HG03520 (cell line): ENCODE measurements at regions not wholly inside any gene's neighbourhood (a gene's known extent, or its start where the extent isn't known, plus 50 kb on each side); places are given as distances from the start of the nearest gene placed in this dataset.

Experiments used
- ATAC-seq: cut with Tn5 transposase; IDR thresholded peaks from one replicate; pipeline ENCODE4 v1.9.1; 2021; ENCODE audit warnings: mild to moderate bottlenecking, moderate library complexity; ENCODE audit not compliant: unreplicated experiment

DNA sequence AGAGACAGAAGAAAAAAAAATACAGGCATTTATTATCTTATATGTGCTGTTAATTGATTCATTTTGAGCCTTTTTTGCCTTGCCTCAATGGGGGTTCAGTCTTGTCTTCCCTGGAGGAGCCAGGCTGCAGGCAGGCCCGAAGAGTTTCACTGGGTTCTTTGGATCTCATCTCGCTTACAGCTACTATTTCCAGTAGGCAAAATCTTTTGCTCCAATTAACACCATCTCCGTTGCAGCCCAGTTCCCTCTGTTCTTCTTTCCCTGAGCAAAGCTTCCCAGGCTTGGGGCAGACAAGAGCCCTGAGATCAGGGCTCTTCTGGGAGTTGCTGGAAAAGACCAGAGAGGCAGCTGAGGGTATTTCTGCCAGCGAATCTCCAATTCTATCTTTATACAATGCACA lies 168.8 kb upstream of the CELF4 start:
- ATAC-seq, result no peak

DNA sequence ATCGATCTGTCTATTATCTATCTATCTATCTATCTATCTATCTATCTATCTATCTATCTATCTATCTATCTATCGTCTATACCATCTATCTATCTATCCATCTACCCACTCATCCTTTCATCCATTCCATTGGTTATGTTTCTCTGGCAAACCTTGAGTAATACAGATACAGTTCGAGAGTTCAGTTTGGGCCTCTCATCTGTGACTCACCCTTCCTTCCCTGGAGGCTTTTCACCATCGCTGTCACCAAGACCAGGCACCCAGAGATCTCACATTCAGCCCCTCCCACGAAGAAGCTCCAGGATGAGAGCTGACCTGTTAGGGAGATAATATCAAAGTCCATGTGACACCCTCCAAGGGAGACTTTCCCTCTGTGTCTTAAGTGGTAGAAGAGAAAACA lies 164.1 kb upstream of the CELF4 start:
- ATAC-seq, result no peak

- ATAC-seq, result no peak
Measured at GRCh38 chr18:37724206-37724605, 158.6 kb upstream of the CELF4 start.

DNA sequence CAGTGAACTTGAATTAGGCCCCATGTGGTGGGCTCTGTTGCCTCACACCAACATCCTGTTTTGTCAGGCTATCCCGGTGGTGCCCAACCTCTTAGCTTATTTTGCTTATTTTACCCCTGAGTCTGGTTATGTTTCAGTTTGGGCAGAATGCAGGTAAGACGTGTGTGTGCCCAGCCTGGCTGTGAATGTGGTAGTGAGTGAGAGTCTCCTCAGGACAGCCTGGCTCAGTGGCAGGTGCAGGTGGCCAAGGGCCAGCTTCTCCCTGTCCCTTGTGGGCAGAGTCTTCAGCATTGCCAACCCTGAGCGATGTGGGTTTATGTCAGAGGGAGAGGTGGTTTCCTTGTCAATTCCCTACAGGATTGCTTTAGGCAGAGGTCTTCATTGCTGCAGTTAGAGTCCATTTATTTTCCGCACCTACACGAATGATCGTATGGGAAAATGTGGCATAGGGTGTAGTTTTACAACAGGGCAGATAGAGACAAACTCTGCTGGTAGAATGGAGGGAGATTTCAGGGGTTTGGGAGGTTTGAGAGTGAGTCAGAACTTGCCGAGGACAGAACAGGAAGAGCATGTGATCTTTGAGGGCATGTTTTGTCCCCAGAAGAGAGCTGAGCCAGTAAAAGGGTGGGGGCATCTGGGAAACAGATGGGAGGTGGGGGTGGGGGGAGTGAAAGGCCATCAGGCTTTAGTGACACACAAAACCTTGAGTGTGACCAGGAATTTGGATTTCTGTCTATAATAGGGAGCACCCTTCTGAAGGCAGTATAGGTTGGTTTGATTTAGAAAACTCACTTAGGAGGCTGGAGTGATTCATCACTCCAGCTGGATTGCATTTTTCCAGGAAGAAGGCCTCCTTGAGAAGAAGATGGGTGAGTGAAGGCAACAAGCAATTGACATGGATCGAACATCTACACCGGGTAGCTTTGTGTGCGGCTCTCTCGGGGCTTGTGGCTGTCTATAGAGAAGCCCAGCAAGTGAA lies 156.2 kb upstream of the CELF4 start:
- no peak for ATAC-seq

GRCh38 chr18:37720663-37721062 lies 155.1 kb upstream of the CELF4 start:
- ATAC-seq, result no peak

DNA sequence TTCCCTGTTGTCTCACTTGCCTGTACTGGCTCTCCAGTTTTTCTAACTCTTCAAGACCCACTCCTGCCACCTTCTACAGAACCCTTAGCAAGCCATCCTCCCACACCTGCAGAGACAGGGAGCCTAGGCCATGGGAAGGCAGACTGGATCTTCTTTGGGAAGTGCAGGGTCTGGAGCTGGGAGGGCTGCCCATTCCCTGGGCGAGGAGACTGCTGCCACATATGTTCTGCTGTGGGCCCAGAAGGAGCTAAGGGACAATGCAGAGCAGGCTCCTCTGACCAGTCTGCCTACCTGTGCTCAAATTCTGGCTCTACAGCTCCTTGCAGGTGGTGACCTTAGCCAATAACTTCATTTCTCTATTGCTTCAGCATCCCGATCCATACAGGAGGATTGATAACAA lies 152.1 kb upstream of the CELF4 start:
- no peak for ATAC-seq

DNA sequence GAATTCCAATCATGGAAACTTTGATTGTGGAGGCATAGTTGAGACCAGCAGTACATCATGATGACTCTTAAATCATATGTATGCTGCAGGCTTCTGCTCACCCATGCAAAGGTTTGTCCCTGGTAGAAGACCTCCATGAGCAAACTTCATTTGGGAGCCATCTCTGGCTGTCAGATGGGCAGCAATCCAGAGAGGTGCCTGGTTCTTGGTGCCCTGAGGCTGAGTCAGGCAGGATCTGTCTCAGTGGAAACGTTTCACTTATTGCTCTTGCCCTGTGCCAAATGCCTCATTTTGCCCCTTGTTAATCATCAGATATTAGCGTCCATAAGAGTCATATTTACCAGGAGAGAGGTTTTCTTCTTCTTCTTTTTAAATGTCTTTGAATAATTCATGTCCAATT lies 151.5 kb upstream of the CELF4 start:
- ATAC-seq, result no peak

DNA sequence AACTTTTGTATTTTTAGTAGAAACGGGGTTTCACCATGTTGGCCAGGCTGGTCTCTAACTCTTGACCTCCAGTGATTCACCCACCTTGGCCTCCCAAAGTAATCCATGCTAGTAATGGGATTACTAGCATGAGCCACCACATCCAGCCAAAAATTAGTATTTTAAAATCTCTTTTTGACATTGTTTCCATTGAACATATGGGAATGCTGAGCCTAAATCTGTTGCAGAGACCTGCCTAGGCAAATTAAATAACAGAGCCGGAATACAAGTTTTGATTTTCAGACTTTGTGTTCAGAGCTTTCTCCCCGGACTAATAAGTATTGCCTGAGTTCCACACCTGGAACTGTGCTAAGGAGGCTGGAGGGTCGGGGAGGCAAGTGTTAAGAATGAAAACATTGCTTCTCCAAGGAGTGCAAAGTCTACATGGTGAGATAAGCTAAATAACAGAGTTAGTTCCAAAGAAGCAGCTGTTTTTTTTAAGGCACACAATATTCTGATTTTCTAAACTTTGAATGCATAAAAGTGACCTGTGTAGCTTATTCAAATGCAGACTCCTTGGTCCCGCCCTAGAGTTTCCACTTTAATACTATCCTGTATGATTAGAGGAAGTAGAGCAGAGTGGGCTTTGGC lies 150.6 kb upstream of the CELF4 start:
- ATAC-seq, result no peak

GRCh38 chr18:37714691-37715090 lies 149.1 kb upstream of the CELF4 start:
- no peak for ATAC-seq

DNA sequence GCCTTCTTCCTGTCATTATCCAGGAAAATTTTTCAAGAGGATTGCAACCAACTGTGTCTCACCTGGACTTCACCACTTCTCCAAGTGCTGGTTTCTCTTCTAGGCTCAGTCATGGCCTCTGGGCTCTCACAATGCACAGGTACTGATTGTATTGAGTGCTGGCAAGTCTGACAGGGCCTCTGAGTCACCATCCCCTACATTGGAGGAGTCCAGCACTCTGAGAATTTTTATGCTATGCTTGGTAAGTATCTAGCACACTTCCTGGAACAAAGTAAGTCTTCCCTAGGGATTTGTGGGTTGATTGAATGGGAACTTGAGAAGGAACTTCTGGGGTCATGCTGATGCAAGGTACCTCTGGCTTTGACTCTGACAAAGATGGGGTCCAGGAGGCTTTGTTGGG lies 147.2 kb upstream of the CELF4 start:
- no peak for ATAC-seq

DNA sequence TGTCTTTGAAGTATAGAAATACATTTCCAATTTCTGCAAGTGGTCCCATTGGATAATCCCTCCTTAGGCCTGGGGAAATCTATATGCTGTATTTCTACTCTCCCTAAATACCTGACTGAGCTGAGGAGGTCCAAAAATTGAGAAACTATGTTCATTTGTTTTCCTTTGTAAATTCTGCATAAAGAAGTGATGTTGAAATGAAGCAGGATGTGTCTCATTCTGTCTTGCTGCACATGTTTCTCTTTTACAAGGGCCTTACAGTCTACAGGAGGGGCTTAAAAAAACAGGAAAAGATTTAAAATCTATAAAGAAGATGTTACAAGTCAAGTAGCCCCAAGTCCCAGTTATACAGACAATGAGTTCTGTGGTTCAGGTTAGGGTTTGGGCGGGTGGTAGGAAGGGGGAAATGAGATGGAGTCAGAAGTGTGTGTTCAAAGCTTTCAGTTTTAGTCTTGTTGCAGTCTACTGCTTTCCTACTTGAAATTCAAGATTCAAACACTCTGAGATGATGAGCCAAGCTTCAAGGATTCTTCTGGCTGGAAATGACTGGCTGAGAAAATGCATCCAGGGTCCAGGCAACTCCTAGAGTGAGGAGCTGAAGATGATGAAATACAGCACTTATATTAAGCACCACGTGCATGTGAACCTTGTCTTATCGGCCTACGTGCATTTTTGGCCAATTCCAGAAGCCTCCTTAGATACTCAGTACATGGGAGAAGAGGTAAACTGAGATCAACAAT lies 146.3 kb upstream of the CELF4 start:
- no peak for ATAC-seq

DNA sequence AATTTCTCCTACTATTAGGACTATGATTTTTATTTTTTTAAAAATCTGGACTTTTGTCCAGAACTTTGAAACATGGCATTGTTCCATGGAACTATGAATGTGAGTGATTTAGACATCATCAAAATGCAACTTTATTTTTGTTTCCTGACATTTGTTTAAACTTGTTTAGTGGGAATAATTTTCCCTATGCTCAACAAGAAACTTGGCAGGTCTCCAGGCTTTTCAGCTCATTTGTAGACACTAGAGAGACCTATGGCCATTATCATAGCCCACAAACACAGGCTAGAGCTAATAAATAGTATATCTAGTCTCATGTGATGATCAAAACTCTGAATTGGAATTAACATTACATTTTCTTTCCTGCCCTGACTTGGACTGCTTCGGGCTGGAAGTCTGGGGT lies 145.1 kb upstream of the CELF4 start:
- no peak for ATAC-seq

DNA sequence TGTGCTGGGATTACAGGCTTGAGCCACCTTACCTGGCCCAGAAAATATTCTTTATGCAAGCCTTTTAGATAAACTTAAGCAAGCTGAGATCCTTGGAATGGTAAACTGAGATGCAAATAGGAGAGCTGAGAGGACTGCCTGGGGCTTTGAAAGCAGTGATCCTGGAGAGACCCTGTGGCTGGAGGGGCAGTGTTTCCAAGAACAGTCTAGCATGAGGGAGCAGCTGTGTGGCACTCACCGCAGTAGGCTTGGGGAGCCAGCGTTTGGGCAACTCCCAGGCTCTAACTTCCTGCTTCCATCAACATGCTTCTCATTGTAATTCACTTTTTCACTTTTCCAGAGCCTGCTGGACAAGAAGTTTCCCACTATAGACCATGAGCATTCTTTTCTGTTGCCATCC lies 144.1 kb upstream of the CELF4 start:
- no peak for ATAC-seq

DNA sequence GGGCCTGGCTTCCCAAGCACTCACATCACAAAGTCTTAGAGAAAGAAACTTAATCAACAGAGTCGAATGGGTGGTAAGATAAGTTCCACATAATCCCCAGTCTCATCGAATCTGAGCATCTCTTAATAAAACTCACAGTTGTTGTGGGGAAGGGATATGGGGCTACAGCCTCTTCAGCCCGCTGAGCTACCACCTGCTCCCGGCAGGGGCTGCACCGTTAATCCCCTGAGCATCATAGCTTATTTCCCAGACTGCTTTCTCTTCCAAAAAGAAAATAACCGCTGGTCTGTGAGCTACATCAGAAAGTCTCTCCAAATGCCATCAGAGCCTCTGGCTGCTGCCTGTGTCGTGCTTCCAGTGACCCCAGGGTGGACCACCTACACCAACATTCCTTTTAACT lies 139.4 kb upstream of the CELF4 start:
- ATAC-seq, result no peak

DNA sequence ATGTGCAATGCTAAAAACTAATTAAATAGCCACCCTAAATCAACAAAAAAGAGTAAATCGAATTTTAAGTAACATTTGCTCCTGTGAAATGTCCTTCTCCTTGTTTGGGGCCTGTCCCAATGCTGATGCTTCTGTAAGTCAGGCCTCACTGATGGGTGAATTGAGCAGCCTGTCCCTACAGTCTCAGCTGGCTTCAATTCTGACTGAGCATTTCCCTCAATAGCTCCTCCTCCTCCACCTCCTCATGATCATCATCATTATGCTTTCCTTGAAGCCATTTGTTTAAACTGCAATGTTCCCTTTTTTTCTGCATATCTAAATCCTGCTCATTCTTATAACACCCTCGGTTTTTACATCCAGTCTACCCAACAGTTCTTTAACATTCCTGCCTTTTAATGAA lies 137.2 kb upstream of the CELF4 start:
- no peak for ATAC-seq

- no peak for ATAC-seq
Measured at GRCh38 chr18:37701967-37702366, 136.4 kb upstream of the CELF4 start.

- ATAC-seq, result no peak
Measured at GRCh38 chr18:37698508-37699040, 133.0 kb upstream of the CELF4 start.

DNA sequence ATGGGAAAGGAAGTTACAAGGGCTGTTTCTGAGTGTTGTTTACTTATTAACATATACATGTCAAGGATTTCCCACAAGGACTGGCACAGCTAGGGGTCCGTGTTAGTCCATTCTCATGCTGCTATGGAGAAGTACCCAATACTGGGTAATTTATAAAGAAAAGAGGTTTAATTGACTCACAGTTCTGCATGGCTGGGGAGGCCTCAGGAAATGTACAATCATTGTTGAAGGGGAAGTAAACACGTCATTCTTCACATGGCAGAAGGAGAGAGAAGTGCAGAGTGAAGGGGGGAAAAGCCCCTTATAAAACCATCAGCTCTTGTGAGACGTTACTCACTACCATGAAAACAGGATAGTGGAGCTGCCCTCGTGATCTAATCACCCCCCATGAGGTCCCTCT lies 128.9 kb upstream of the CELF4 start:
- ATAC-seq, result no peak

DNA sequence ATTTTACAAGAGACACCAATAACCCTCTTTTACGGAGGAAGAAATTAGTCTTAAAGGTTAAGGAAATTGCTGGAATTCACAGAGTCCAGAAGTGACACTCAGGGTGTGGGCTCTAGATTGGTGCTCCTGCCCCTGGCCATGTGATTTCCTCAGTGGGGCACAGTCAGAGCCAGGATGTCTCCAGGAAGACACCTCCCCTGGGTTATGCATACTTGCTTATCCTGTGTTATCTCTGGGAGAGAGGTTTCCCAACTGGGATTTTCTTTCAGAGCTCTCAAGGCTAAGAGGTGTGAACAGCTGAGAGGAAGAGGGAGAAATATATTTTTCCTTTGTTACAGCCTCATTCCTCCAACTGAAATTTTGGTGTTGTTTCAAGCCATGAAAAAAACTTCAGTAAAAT lies 125.6 kb upstream of the CELF4 start:
- ATAC-seq, result no peak

- ATAC-seq, result no peak
Measured at GRCh38 chr18:37689841-37690240, 124.2 kb upstream of the CELF4 start.

DNA sequence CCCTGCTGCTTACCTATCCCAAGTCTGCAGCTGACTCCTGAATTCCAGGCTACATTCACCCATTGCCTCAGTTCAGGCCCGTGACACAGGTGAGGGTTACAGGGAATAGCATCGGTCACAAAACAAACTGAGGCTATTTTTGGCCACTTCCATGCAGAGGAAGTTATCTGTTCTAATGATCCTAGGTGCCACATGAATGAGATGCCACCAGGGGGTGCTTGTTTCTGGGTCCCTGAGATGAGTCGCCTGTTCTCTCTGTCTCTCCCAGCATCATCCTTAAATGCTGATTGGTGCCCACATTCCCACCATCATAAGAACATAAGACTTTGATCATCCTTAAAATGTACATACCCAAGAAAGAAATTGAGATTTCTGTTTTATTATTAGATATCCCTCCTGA lies 119.0 kb upstream of the CELF4 start:
- no peak for ATAC-seq
